CD14-positive monocyte (primary cell): ENCODE measurements at regions not wholly inside any gene's neighbourhood (a gene's known extent, or its start where the extent isn't known, plus 50 kb on each side); places are given as distances from the start of the nearest gene placed in this dataset.

ENCODE experiments used
- DNase-seq, 3 donors: peaks; one replicate each; pipeline ENCODE4 v3.0.0-alpha.2; 2011 to 2022
- H2AFZ ChIP-seq: 2 replicates; pipeline ENCODE4 v1.6.0; 2012; ENCODE audit warnings: mild to moderate bottlenecking, low read depth, low read length, inconsistent platforms; ENCODE audit not compliant: insufficient read depth, poor library complexity, severe bottlenecking
- H3K27ac ChIP-seq, 2 donors: 1 replicate in 1 of 2; 2 replicates in 1 of 2; pipeline ENCODE4 v1.5.1; 2012 to 2013; ENCODE audit warnings: low read length in 2 of 2, control low read depth in 1 of 2, inconsistent platforms in 1 of 2, low read depth in 1 of 2, mild to moderate bottlenecking in 1 of 2
- H3K27me3 ChIP-seq, 2 donors: one replicate each; pipeline versions ENCODE4 v1.6.0 to v1.6.1; 2011 to 2013; ENCODE audit warnings: low read length in 2 of 2; ENCODE audit not compliant: control insufficient read depth in 2 of 2, insufficient read depth in 2 of 2
- H3K36me3 ChIP-seq, 2 donors: replicated peaks in 1 of 2; 1 replicate in 1 of 2; 2 replicates in 1 of 2; pipeline versions ENCODE4 v1.5.1 to v1.6.1; 2012 to 2013; ENCODE audit warnings: low read length in 2 of 2, control low read depth in 1 of 2, inconsistent platforms in 1 of 2, mild to moderate bottlenecking in 1 of 2; ENCODE audit not compliant: insufficient read depth in 2 of 2, control insufficient read depth in 1 of 2
- H3K4me1 ChIP-seq, 2 donors: 1 replicate in 1 of 2; 2 replicates in 1 of 2; pipeline versions ENCODE4 v1.5.1 to v1.6.1; 2012 to 2013; ENCODE audit warnings: low read length in 2 of 2, control low read depth in 1 of 2, inconsistent platforms in 1 of 2, mild to moderate bottlenecking in 1 of 2, moderate library complexity in 1 of 2; ENCODE audit not compliant: insufficient read depth in 2 of 2, control insufficient read depth in 1 of 2
- H3K4me2 ChIP-seq: replicated peaks from 2 replicates; pipeline ENCODE3; 2012; ENCODE audit warnings: low read length, moderate library complexity, mild to moderate bottlenecking; ENCODE audit not compliant: poor library complexity, severe bottlenecking; ENCODE audit errors: extremely low read depth
- H3K4me3 ChIP-seq, 3 experiments: fragments of 200-600 bp in 1 of 3; sonication (generic) in 1 of 3; replicated peaks in 1 of 3; 1 replicate in 2 of 3; 2 replicates in 1 of 3; pipeline ENCODE4 v1.5.1; 2011 to 2013; ENCODE audit warnings: low read length in 3 of 3, mild to moderate bottlenecking in 3 of 3, control low read depth in 2 of 3, low read depth in 2 of 3, inconsistent platforms in 1 of 3, moderate library complexity in 1 of 3
- H3K79me2 ChIP-seq: 2 replicates; pipeline ENCODE4 v1.6.0; 2012; ENCODE audit warnings: mild to moderate bottlenecking, control low read depth, inconsistent platforms, low read length, moderate library complexity; ENCODE audit not compliant: insufficient read depth
- H3K9ac ChIP-seq: 2 replicates; pipeline ENCODE4 v1.6.0; 2017; ENCODE audit warnings: low read length, mild to moderate bottlenecking; ENCODE audit not compliant: insufficient read depth, poor library complexity, severe bottlenecking
- H3K9me3 ChIP-seq, 2 donors: replicated peaks in 1 of 2; 1 replicate in 1 of 2; 2 replicates in 1 of 2; pipeline versions ENCODE4 v1.5.1 to v1.6.1; 2012 to 2013; ENCODE audit warnings: low read length in 2 of 2, control low read depth in 1 of 2; ENCODE audit not compliant: control insufficient read depth in 1 of 2, insufficient read depth in 1 of 2
- H4K20me1 ChIP-seq: 2 replicates; pipeline ENCODE4 v1.6.0; 2012; ENCODE audit warnings: mild to moderate bottlenecking, low read length, control low read depth, moderate library complexity; ENCODE audit not compliant: insufficient read depth
- H3K27ac Mint-ChIP-seq, 7 donors: one replicate each; pipeline ENCODE4 v1.8.0; 2020; ENCODE audit warnings: mild to moderate bottlenecking in 7 of 7, mixed read lengths in 7 of 7, moderate library complexity in 6 of 7, inconsistent platforms in 2 of 7
- H3K27me3 Mint-ChIP-seq, 3 donors: one replicate each; pipeline ENCODE4 v1.8.0; 2021 to 2022; ENCODE audit warnings: low read depth in 3 of 3, mild to moderate bottlenecking in 3 of 3, mixed read lengths in 3 of 3, moderate library complexity in 3 of 3, inconsistent platforms in 1 of 3
- H3K36me3 Mint-ChIP-seq, 2 donors: one replicate each; pipeline ENCODE4 v1.8.0; 2020; ENCODE audit warnings: mixed read lengths in 2 of 2, inconsistent platforms in 1 of 2, mild to moderate bottlenecking in 1 of 2
- H3K4me1 Mint-ChIP-seq: one replicate; pipeline ENCODE4 v1.8.0; 2020; ENCODE audit warnings: mild to moderate bottlenecking, mixed read lengths
- H3K4me3 Mint-ChIP-seq, 2 donors: one replicate each; pipeline ENCODE4 v1.8.0; 2020; ENCODE audit warnings: mild to moderate bottlenecking in 2 of 2, mixed read lengths in 2 of 2, moderate library complexity in 1 of 2
- H3K9me3 Mint-ChIP-seq, 7 donors: one replicate each; pipeline ENCODE4 v1.8.0; 2020 to 2022; ENCODE audit warnings: mixed read lengths in 7 of 7, mild to moderate bottlenecking in 6 of 7, moderate library complexity in 6 of 7, inconsistent platforms in 2 of 7
- WGBS: methylation state at CpG from one replicate; pipeline ENCODE4 v1.1.5; 2013; ENCODE audit warnings: missing lambda C conversion rate; ENCODE audit not compliant: insufficient coverage; 5-methylcytosine and 5-hydroxymethylcytosine counted together
- intact Hi-C, 2 donors: fragments of 100-400 bp; cut with micrococcal nuclease; formaldehyde crosslinking; loops; one replicate each; pipeline versions ENCODE4 v1.15.0 to v1.15.1; 2023
- TF ChIP-seq, protein P1 (sequence below): fragments of 200-600 bp; IDR thresholded peaks from one replicate; pipeline ENCODE4 v1.8.0; 2022; ENCODE audit warnings: antibody characterized with exemption, mild to moderate bottlenecking

DNA sequence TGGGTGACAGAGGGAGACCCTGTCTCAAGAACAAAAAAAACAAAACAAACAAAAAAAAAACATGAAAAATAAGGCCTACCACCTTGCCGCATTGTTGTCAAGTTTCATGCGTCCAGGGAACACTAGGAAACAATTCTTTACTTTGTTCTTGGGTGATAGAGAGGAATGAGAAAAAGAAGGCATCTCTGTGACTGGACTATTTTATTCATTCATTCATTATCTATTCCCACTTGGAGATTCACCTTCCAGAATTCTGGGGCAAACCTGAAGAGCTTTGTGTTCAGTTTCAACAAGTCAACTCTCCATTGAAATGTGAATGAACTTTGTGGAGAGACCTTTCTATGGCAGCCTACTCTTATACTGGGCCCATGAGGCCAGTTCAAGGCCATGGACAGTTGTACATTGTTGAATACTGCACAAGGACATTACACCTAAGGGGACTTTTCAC, 88.5 kb upstream of the NDUFV2 start:
- intact Hi-C loops = no loop called here

DNA sequence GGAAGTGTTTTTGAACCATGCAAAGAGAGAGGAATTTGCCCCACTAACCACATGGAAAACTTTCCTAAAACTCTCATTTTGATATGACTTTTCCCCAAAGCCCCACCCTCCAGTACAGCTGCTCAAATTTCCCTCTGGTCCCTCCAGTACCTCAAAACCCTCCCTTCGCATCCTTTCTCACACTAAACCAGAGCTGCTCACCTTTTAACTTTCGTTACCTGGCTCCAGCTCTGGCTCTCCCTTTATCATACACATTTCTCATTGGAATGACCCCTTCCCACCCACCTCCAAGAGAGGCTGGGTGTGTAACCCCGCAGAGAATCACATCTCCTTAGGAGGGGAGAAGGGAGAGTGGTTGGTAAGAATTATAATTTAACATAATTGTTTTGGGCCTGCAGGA, 86.8 kb upstream of the NDUFV2 start:
- H3K4me1 ChIP-seq = peaks cover 16 to 17% of the 10 kb centered on the region in 2 donors
- Mint-ChIP-seq H3K4me1 (peaks cover 19% of the 10 kb centered on the region), H3K4me3 (no peak overlapping the region), H3K9me3 (peaks cover 0 to 3% (median 0%) of the 10 kb centered on the region in 7 donors), H3K27ac (no peak overlapping the region), H3K36me3 (no peaks in the 10 kb centered on the region), H3K27me3 (peaks cover 0 to 4% (median 1%) of the 10 kb centered on the region in 3 donors)
- WGBS = 100% methylated on average over 1 of the region's 3 CpGs
- TF ChIP-seq, protein P1, sequence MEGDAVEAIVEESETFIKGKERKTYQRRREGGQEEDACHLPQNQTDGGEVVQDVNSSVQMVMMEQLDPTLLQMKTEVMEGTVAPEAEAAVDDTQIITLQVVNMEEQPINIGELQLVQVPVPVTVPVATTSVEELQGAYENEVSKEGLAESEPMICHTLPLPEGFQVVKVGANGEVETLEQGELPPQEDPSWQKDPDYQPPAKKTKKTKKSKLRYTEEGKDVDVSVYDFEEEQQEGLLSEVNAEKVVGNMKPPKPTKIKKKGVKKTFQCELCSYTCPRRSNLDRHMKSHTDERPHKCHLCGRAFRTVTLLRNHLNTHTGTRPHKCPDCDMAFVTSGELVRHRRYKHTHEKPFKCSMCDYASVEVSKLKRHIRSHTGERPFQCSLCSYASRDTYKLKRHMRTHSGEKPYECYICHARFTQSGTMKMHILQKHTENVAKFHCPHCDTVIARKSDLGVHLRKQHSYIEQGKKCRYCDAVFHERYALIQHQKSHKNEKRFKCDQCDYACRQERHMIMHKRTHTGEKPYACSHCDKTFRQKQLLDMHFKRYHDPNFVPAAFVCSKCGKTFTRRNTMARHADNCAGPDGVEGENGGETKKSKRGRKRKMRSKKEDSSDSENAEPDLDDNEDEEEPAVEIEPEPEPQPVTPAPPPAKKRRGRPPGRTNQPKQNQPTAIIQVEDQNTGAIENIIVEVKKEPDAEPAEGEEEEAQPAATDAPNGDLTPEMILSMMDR = no peak
- H3K9ac ChIP-seq = no peak overlapping the region
- no peak overlapping the region for H3K27ac ChIP-seq
- no peak overlapping the region for H3K4me3 ChIP-seq
- no peaks in the 10 kb centered on the region for H3K27me3 ChIP-seq
- intact Hi-C loops = no loop called here
- no peak overlapping the region for H2AFZ ChIP-seq
- no peaks in the 10 kb centered on the region for H3K36me3 ChIP-seq
- no peaks in the 10 kb centered on the region for H3K79me2 ChIP-seq
- H4K20me1 ChIP-seq = no peaks in the 10 kb centered on the region
- no peaks in the 10 kb centered on the region for H3K9me3 ChIP-seq
- H3K4me2 ChIP-seq = no peak overlapping the region
- no peak for DNase-seq

More for the DNA sequence above, 88.5 kb upstream of the NDUFV2 start:
- no peak overlapping the region for H3K4me3 Mint-ChIP-seq
- no peak overlapping the region for H3K27ac ChIP-seq
- no peaks in the 10 kb centered on the region for H3K9me3 ChIP-seq
- peaks cover 1 to 11% (median 2%) of the 10 kb centered on the region in 3 donors for H3K27me3 Mint-ChIP-seq
- peaks cover 0 to 3% (median 0%) of the 10 kb centered on the region in 7 donors for H3K9me3 Mint-ChIP-seq
- H4K20me1 ChIP-seq = no peaks in the 10 kb centered on the region
- no peak overlapping the region for H3K9ac ChIP-seq
- TF ChIP-seq, protein P1 = no peak
- H3K36me3 Mint-ChIP-seq = no peaks in the 10 kb centered on the region
- no peaks in the 10 kb centered on the region for H3K27me3 ChIP-seq
- no peak overlapping the region for H2AFZ ChIP-seq
- no peaks in the 10 kb centered on the region for H3K36me3 ChIP-seq
- H3K4me1 Mint-ChIP-seq = peaks cover 19% of the 10 kb centered on the region
- no peak overlapping the region for H3K4me3 ChIP-seq
- no CpG with 5 or more reads among the region's 2 CpGs for WGBS
- no peak overlapping the region for H3K27ac Mint-ChIP-seq
- H3K4me1 ChIP-seq = peaks cover 16 to 17% of the 10 kb centered on the region in 2 donors
- H3K4me2 ChIP-seq = no peak overlapping the region
- DNase-seq = no peak
- H3K79me2 ChIP-seq = no peaks in the 10 kb centered on the region
